HEK293 (cell line): ENCODE measurements at regions not wholly inside any gene's neighbourhood (a gene's known extent, or its start where the extent isn't known, plus 50 kb on each side); places are given as distances from the start of the nearest gene placed in this dataset.

Experiments used
- GLI2 ChIP-seq: fragments of 450-650 bp; formaldehyde crosslinking; IDR thresholded peaks from 2 replicates; pipeline ENCODE4; 2017; ENCODE audit warnings: missing biosample characterization, missing genetic modification characterization, low read depth, borderline replicate concordance
- GLI4 ChIP-seq: fragments of 450-650 bp; formaldehyde crosslinking; IDR thresholded peaks from 2 replicates; pipeline ENCODE4 v1.5.1; 2016; ENCODE audit warnings: missing biosample characterization, missing genetic modification characterization
- YY1 ChIP-seq: fragments of 450-650 bp; formaldehyde crosslinking; IDR thresholded peaks from 2 replicates; pipeline ENCODE4 v1.5.1; 2018; ENCODE audit warnings: missing biosample characterization, missing genetic modification characterization
- ZBTB1 ChIP-seq: fragments of 450-650 bp; formaldehyde crosslinking; IDR thresholded peaks from 2 replicates; pipeline ENCODE4 v1.5.1; 2016; ENCODE audit warnings: missing biosample characterization, missing genetic modification characterization
- ZNF23 ChIP-seq: fragments of 450-650 bp; formaldehyde crosslinking; IDR thresholded peaks from 2 replicates; pipeline ENCODE4 v1.5.1; 2016; ENCODE audit warnings: missing biosample characterization, missing genetic modification characterization, borderline replicate concordance
- ZSCAN30 ChIP-seq: fragments of 450-650 bp; IDR thresholded peaks from 2 replicates; pipeline ENCODE4 v1.5.1; 2018; ENCODE audit warnings: missing biosample characterization, mild to moderate bottlenecking, missing genetic modification characterization, moderate library complexity
- TF ChIP-seq, protein P1 (sequence below): fragments of 450-650 bp; formaldehyde crosslinking; IDR thresholded peaks from 2 replicates; pipeline ENCODE4 v1.5.1; 2016; ENCODE audit warnings: missing biosample characterization, missing genetic modification characterization
- TF ChIP-seq, protein P2 (sequence below): fragments of 450-650 bp; formaldehyde crosslinking; IDR thresholded peaks from 2 replicates; pipeline ENCODE4 v1.5.1; 2016; ENCODE audit warnings: missing biosample characterization, missing genetic modification characterization
- TF ChIP-seq, protein P3 (sequence below): fragments of 450-650 bp; formaldehyde crosslinking; IDR thresholded peaks from 2 replicates; pipeline ENCODE4 v1.5.1; 2017; ENCODE audit warnings: missing biosample characterization, missing genetic modification characterization

DNA sequence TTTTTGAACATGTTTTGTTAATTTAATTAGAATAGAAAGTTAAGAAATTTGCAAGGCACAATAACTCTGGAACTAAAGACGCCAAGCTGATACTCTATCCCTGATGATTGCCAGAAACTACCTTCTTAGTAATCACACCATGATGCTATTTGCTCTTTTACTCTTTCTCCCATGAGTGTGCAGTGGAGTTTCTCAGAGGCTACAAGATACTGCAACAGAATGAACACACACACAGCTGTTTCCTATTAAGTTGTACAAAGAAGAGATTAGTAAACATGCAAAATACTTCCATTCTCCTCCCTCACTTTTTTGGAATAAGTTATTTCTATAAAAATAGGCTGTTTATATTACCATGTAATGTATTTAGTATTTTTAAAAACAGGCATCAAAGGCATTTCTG is 1367.5 kb downstream of the AACS start:
- TF ChIP-seq, protein P1, sequence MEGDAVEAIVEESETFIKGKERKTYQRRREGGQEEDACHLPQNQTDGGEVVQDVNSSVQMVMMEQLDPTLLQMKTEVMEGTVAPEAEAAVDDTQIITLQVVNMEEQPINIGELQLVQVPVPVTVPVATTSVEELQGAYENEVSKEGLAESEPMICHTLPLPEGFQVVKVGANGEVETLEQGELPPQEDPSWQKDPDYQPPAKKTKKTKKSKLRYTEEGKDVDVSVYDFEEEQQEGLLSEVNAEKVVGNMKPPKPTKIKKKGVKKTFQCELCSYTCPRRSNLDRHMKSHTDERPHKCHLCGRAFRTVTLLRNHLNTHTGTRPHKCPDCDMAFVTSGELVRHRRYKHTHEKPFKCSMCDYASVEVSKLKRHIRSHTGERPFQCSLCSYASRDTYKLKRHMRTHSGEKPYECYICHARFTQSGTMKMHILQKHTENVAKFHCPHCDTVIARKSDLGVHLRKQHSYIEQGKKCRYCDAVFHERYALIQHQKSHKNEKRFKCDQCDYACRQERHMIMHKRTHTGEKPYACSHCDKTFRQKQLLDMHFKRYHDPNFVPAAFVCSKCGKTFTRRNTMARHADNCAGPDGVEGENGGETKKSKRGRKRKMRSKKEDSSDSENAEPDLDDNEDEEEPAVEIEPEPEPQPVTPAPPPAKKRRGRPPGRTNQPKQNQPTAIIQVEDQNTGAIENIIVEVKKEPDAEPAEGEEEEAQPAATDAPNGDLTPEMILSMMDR (tag by site-specific recombination), result no peak
- TF ChIP-seq ZBTB1 (no peak), YY1 (no peak), ZNF23 (tag by site-specific recombination) (no peak), GLI4 (tag by site-specific recombination) (no peak), GLI2 (no peak), ZSCAN30 (tag by site-specific recombination) (no peak)
- TF ChIP-seq, protein P2, sequence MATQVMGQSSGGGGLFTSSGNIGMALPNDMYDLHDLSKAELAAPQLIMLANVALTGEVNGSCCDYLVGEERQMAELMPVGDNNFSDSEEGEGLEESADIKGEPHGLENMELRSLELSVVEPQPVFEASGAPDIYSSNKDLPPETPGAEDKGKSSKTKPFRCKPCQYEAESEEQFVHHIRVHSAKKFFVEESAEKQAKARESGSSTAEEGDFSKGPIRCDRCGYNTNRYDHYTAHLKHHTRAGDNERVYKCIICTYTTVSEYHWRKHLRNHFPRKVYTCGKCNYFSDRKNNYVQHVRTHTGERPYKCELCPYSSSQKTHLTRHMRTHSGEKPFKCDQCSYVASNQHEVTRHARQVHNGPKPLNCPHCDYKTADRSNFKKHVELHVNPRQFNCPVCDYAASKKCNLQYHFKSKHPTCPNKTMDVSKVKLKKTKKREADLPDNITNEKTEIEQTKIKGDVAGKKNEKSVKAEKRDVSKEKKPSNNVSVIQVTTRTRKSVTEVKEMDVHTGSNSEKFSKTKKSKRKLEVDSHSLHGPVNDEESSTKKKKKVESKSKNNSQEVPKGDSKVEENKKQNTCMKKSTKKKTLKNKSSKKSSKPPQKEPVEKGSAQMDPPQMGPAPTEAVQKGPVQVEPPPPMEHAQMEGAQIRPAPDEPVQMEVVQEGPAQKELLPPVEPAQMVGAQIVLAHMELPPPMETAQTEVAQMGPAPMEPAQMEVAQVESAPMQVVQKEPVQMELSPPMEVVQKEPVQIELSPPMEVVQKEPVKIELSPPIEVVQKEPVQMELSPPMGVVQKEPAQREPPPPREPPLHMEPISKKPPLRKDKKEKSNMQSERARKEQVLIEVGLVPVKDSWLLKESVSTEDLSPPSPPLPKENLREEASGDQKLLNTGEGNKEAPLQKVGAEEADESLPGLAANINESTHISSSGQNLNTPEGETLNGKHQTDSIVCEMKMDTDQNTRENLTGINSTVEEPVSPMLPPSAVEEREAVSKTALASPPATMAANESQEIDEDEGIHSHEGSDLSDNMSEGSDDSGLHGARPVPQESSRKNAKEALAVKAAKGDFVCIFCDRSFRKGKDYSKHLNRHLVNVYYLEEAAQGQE (tag by site-specific recombination), result no peak
- TF ChIP-seq, protein P3, sequence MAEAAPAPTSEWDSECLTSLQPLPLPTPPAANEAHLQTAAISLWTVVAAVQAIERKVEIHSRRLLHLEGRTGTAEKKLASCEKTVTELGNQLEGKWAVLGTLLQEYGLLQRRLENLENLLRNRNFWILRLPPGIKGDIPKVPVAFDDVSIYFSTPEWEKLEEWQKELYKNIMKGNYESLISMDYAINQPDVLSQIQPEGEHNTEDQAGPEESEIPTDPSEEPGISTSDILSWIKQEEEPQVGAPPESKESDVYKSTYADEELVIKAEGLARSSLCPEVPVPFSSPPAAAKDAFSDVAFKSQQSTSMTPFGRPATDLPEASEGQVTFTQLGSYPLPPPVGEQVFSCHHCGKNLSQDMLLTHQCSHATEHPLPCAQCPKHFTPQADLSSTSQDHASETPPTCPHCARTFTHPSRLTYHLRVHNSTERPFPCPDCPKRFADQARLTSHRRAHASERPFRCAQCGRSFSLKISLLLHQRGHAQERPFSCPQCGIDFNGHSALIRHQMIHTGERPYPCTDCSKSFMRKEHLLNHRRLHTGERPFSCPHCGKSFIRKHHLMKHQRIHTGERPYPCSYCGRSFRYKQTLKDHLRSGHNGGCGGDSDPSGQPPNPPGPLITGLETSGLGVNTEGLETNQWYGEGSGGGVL, result no peak
